SK-N-SH (cell line): ENCODE measurements at regions not wholly inside any gene's neighbourhood (a gene's known extent, or its start where the extent isn't known, plus 50 kb on each side); places are given as distances from the start of the nearest gene placed in this dataset.

ENCODE experiments used
- ELF1 ChIP-seq: IDR thresholded peaks from 2 replicates; pipeline ENCODE4 v1.4.0; 2012
- FOSL2 ChIP-seq: IDR thresholded peaks from 2 replicates; pipeline ENCODE4 v1.4.0; 2012; ENCODE audit warnings: low read depth, mild to moderate bottlenecking, moderate library complexity, borderline replicate concordance
- FOXM1 ChIP-seq: IDR thresholded peaks from 2 replicates; pipeline ENCODE4 v1.4.0; 2012; ENCODE audit warnings: low read depth, mild to moderate bottlenecking
- GABPA ChIP-seq: IDR thresholded peaks from 2 replicates; pipeline ENCODE4 v1.4.0; 2012; ENCODE audit warnings: low read depth, mild to moderate bottlenecking
- POLR2AphosphoS5 ChIP-seq: IDR thresholded peaks from 2 replicates; pipeline ENCODE4 v1.6.1; 2012; ENCODE audit warnings: low read depth, low read length
- RCOR1 ChIP-seq: fragments of 150-350 bp; IDR thresholded peaks from 2 replicates; pipeline ENCODE4 v1.6.1; 2017; ENCODE audit warnings: antibody characterized with exemption, low read length
- RXRA ChIP-seq: IDR thresholded peaks from 2 replicates; pipeline ENCODE4 v1.4.0; 2012; ENCODE audit warnings: low read depth, mild to moderate bottlenecking, borderline replicate concordance
- SIN3A ChIP-seq: IDR thresholded peaks from 2 replicates; pipeline ENCODE4 v1.6.1; 2012; ENCODE audit warnings: low read depth, mild to moderate bottlenecking, low read length, moderate library complexity, borderline replicate concordance
- TEAD4 ChIP-seq: IDR thresholded peaks from 2 replicates; pipeline ENCODE4 v1.4.0; 2012; ENCODE audit warnings: mild to moderate bottlenecking, borderline replicate concordance; ENCODE audit not compliant: insufficient read depth
- YY1 ChIP-seq: IDR thresholded peaks from 2 replicates; pipeline ENCODE4 v1.4.0; 2012; ENCODE audit warnings: low read depth, mild to moderate bottlenecking
- TF ChIP-seq, protein P1 (sequence below): fragments of 200-600 bp; sonication (generic); IDR thresholded peaks from 2 replicates; pipeline ENCODE4 v1.6.1; 2017; ENCODE audit warnings: antibody characterized with exemption, mild to moderate bottlenecking, moderate library complexity
- TF ChIP-seq, protein P2 (sequence below): fragments of 150-350 bp; IDR thresholded peaks from 2 replicates; pipeline ENCODE4 v1.6.1; 2017; ENCODE audit warnings: antibody characterized with exemption, low read length, low read depth, borderline replicate concordance
- TF ChIP-seq, protein P3 (sequence below): IDR thresholded peaks from 2 replicates; pipeline ENCODE4 v1.6.1; 2012; ENCODE audit warnings: mild to moderate bottlenecking, low read depth, low read length, moderate library complexity
- TF ChIP-seq, protein P4 (sequence below): IDR thresholded peaks from 2 replicates; pipeline ENCODE4; 2012

DNA sequence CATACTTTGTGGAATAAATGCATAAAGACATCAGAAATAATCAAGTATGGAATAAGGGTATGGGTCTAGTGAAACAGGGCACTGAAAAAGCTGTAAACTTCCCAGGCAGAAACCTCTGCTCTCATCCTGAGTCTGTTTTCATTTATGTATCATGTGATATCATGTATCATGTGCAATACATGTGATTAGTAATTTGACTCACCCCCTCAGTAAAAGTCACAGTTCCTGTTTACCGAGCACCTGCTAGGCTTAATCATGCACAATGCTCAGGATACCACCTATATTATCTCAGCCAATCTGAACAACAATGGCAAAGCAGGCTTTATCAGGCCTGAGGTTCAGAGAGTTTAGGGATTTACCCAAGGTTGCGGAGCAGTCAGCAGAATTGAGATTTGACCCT lies 250.6 kb upstream of the TENM4 start:
- TF ChIP-seq, protein P1, sequence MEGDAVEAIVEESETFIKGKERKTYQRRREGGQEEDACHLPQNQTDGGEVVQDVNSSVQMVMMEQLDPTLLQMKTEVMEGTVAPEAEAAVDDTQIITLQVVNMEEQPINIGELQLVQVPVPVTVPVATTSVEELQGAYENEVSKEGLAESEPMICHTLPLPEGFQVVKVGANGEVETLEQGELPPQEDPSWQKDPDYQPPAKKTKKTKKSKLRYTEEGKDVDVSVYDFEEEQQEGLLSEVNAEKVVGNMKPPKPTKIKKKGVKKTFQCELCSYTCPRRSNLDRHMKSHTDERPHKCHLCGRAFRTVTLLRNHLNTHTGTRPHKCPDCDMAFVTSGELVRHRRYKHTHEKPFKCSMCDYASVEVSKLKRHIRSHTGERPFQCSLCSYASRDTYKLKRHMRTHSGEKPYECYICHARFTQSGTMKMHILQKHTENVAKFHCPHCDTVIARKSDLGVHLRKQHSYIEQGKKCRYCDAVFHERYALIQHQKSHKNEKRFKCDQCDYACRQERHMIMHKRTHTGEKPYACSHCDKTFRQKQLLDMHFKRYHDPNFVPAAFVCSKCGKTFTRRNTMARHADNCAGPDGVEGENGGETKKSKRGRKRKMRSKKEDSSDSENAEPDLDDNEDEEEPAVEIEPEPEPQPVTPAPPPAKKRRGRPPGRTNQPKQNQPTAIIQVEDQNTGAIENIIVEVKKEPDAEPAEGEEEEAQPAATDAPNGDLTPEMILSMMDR, result no peak
- TF ChIP-seq POLR2AphosphoS5, result no peak
- no peak for TF ChIP-seq TEAD4
- TF ChIP-seq, protein P2, sequence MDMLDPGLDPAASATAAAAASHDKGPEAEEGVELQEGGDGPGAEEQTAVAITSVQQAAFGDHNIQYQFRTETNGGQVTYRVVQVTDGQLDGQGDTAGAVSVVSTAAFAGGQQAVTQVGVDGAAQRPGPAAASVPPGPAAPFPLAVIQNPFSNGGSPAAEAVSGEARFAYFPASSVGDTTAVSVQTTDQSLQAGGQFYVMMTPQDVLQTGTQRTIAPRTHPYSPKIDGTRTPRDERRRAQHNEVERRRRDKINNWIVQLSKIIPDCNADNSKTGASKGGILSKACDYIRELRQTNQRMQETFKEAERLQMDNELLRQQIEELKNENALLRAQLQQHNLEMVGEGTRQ, result no peak
- TF ChIP-seq FOSL2, result no peak
- TF ChIP-seq, protein P3, sequence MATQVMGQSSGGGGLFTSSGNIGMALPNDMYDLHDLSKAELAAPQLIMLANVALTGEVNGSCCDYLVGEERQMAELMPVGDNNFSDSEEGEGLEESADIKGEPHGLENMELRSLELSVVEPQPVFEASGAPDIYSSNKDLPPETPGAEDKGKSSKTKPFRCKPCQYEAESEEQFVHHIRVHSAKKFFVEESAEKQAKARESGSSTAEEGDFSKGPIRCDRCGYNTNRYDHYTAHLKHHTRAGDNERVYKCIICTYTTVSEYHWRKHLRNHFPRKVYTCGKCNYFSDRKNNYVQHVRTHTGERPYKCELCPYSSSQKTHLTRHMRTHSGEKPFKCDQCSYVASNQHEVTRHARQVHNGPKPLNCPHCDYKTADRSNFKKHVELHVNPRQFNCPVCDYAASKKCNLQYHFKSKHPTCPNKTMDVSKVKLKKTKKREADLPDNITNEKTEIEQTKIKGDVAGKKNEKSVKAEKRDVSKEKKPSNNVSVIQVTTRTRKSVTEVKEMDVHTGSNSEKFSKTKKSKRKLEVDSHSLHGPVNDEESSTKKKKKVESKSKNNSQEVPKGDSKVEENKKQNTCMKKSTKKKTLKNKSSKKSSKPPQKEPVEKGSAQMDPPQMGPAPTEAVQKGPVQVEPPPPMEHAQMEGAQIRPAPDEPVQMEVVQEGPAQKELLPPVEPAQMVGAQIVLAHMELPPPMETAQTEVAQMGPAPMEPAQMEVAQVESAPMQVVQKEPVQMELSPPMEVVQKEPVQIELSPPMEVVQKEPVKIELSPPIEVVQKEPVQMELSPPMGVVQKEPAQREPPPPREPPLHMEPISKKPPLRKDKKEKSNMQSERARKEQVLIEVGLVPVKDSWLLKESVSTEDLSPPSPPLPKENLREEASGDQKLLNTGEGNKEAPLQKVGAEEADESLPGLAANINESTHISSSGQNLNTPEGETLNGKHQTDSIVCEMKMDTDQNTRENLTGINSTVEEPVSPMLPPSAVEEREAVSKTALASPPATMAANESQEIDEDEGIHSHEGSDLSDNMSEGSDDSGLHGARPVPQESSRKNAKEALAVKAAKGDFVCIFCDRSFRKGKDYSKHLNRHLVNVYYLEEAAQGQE, result no peak
- TF ChIP-seq RCOR1, result no peak
- no peak for TF ChIP-seq FOXM1
- TF ChIP-seq ELF1, result no peak
- TF ChIP-seq, protein P4, sequence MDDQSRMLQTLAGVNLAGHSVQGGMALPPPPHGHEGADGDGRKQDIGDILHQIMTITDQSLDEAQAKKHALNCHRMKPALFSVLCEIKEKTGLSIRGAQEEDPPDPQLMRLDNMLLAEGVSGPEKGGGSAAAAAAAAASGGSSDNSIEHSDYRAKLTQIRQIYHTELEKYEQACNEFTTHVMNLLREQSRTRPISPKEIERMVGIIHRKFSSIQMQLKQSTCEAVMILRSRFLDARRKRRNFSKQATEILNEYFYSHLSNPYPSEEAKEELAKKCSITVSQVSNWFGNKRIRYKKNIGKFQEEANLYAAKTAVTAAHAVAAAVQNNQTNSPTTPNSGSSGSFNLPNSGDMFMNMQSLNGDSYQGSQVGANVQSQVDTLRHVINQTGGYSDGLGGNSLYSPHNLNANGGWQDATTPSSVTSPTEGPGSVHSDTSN, result no peak
- no peak for TF ChIP-seq RXRA
- no peak for TF ChIP-seq GABPA
- no peak for TF ChIP-seq SIN3A
- TF ChIP-seq YY1, result no peak
